NCI-H510A (cell line): ENCODE measurements at regions not wholly inside any gene's neighbourhood (a gene's known extent, or its start where the extent isn't known, plus 50 kb on each side); places are given as distances from the start of the nearest gene placed in this dataset.

ENCODE experiments used
- DNase-seq: peaks from one replicate; lab custom pipeline; 2025; lab: John Stamatoyannopoulos, UW

- DNase-seq, result no peak
Observed at GRCh38 chr15:87239582-87240230, 1016.8 kb downstream of the NTRK3 start.

GRCh38 chr15:87238451-87239068 is 1018.0 kb downstream of the NTRK3 start:
- DNase-seq, result no peak

- DNase-seq, result no peak
Observed at GRCh38 chr15:87228460-87228859, 1028.1 kb downstream of the NTRK3 start.

- no peak for DNase-seq
Observed at GRCh38 chr15:87227846-87228245, 1028.7 kb downstream of the NTRK3 start.

GRCh38 chr15:87225436-87225835 is 1031.1 kb downstream of the NTRK3 start:
- DNase-seq, result no peak

GRCh38 chr15:87224404-87224803 is 1032.1 kb downstream of the NTRK3 start:
- DNase-seq, result no peak

GRCh38 chr15:87219650-87220615 is 1036.6 kb downstream of the NTRK3 start:
- no peak for DNase-seq

- no peak for DNase-seq
Observed at GRCh38 chr15:87215100-87215499, 1041.4 kb downstream of the NTRK3 start.

GRCh38 chr15:87213626-87214025 is 1042.9 kb downstream of the NTRK3 start:
- no peak for DNase-seq

- DNase-seq, result no peak
Observed at GRCh38 chr15:87212041-87212440, 1044.5 kb downstream of the NTRK3 start.

- no peak for DNase-seq
Observed at GRCh38 chr15:87211547-87211946, 1045.0 kb downstream of the NTRK3 start.

- no peak for DNase-seq
Observed at GRCh38 chr15:87209891-87210689, 1046.4 kb downstream of the NTRK3 start.

GRCh38 chr15:87207990-87208580 is 1048.5 kb downstream of the NTRK3 start:
- no peak for DNase-seq

GRCh38 chr15:87207251-87207650 is 1049.3 kb downstream of the NTRK3 start:
- no peak for DNase-seq

- no peak for DNase-seq
Observed at GRCh38 chr15:87201986-87202385, 1054.6 kb downstream of the NTRK3 start.

GRCh38 chr15:87200149-87200548 is 1056.4 kb downstream of the NTRK3 start:
- no peak for DNase-seq

GRCh38 chr15:87197981-87198380 is 1058.6 kb downstream of the NTRK3 start:
- no peak for DNase-seq

- DNase-seq, result no peak
Observed at GRCh38 chr15:87196498-87196897, 1060.0 kb downstream of the NTRK3 start.

- DNase-seq, result no peak
Observed at GRCh38 chr15:87193481-87193880, 1063.1 kb downstream of the NTRK3 start.

- no peak for DNase-seq
Observed at GRCh38 chr15:87167706-87168105, 1088.0 kb downstream of the AGBL1 start.

GRCh38 chr15:87167055-87167454 is 1087.4 kb downstream of the AGBL1 start:
- DNase-seq, result no peak

GRCh38 chr15:87155771-87156170 is 1076.1 kb downstream of the AGBL1 start:
- no peak for DNase-seq
